WERI-Rb-1 (cell line): ENCODE measurements at regions not wholly inside any gene's neighbourhood (a gene's known extent, or its start where the extent isn't known, plus 50 kb on each side); places are given as distances from the start of the nearest gene placed in this dataset.

Experiments used
- DNase-seq: peaks from one replicate; pipeline ENCODE4 v3.0.0-alpha.2; 2020
- H3K27ac ChIP-seq: fragments of 250-450 bp; sonication (Bioruptor Pico); 2 replicates; pipeline ENCODE4 v1.5.1; 2020; ENCODE audit warnings: mild to moderate bottlenecking, moderate library complexity
- H3K27me3 ChIP-seq: fragments of 250-450 bp; sonication (Bioruptor Pico); 2 replicates; pipeline ENCODE4 v1.5.1; 2021; ENCODE audit warnings: mild to moderate bottlenecking, low read depth, moderate library complexity; ENCODE audit not compliant: insufficient read depth, severe bottlenecking
- H3K36me3 ChIP-seq: fragments of 250-450 bp; sonication (Bioruptor Pico); 2 replicates; pipeline ENCODE4 v1.5.1; 2020; ENCODE audit warnings: mild to moderate bottlenecking, moderate library complexity
- H3K4me3 ChIP-seq: 2 replicates; pipeline ENCODE4 v1.5.1; 2011; ENCODE audit warnings: low read depth, mild to moderate bottlenecking, control low read depth, low read length
- H3K9me3 ChIP-seq: fragments of 250-450 bp; sonication (Bioruptor Pico); 2 replicates; pipeline ENCODE4 v1.5.1; 2021; ENCODE audit warnings: mild to moderate bottlenecking, moderate library complexity; ENCODE audit not compliant: severe bottlenecking
- CTCF ChIP-seq: IDR thresholded peaks from 2 replicates; pipeline ENCODE4 v1.5.1; 2011; ENCODE audit warnings: low read depth, mild to moderate bottlenecking, control low read depth, inconsistent platforms, low read length

GRCh38 chr1:68705466-68705865, 208.6 kb upstream of the DEPDC1 start:
- Histone ChIP-seq H3K36me3 (no peaks in the 10 kb centered on the region), H3K4me3 (no peak overlapping the region), H3K9me3 (peaks cover 11% of the 10 kb centered on the region), H3K27me3 (no peaks in the 10 kb centered on the region), H3K27ac (no peak overlapping the region)
- no peak for TF ChIP-seq CTCF
- no peak for DNase-seq

GRCh38 chr1:68706639-68707317, 209.9 kb upstream of the DEPDC1 start:
- no peaks in the 10 kb centered on the region for H3K27me3 ChIP-seq
- TF ChIP-seq CTCF = no peak
- H3K27ac ChIP-seq = no peak overlapping the region
- H3K36me3 ChIP-seq = no peaks in the 10 kb centered on the region
- H3K4me3 ChIP-seq = no peak overlapping the region
- H3K9me3 ChIP-seq = peaks cover 11% of the 10 kb centered on the region
- DNase-seq = no peak

GRCh38 chr1:68717330-68717729, 220.4 kb upstream of the DEPDC1 start:
- Histone ChIP-seq H3K27ac (no peak overlapping the region), H3K27me3 (no peaks in the 10 kb centered on the region), H3K4me3 (no peak overlapping the region), H3K9me3 (no peaks in the 10 kb centered on the region), H3K36me3 (no peaks in the 10 kb centered on the region)
- no peak for TF ChIP-seq CTCF
- no peak for DNase-seq

GRCh38 chr1:68720476-68720875, 223.6 kb upstream of the DEPDC1 start:
- DNase-seq = no peak
- Histone ChIP-seq H3K9me3 (no peaks in the 10 kb centered on the region), H3K36me3 (no peaks in the 10 kb centered on the region), H3K27me3 (no peaks in the 10 kb centered on the region), H3K27ac (no peak overlapping the region), H3K4me3 (no peak overlapping the region)
- TF ChIP-seq CTCF = no peak

- H3K4me3 ChIP-seq = no peak overlapping the region
- H3K27ac ChIP-seq = no peak overlapping the region
- no peak for DNase-seq
- no peaks in the 10 kb centered on the region for H3K36me3 ChIP-seq
- H3K27me3 ChIP-seq = no peaks in the 10 kb centered on the region
- no peak for TF ChIP-seq CTCF
- no peaks in the 10 kb centered on the region for H3K9me3 ChIP-seq
These were observed 226.9 kb upstream of the DEPDC1 start for GRCh38 chr1:68723791-68724190.
